ENCODE measurements at regions not wholly inside any gene's neighbourhood (a gene's known extent, or its start where the extent isn't known, plus 50 kb on each side); places are given as distances from the start of the nearest gene placed in this dataset.

DNA sequence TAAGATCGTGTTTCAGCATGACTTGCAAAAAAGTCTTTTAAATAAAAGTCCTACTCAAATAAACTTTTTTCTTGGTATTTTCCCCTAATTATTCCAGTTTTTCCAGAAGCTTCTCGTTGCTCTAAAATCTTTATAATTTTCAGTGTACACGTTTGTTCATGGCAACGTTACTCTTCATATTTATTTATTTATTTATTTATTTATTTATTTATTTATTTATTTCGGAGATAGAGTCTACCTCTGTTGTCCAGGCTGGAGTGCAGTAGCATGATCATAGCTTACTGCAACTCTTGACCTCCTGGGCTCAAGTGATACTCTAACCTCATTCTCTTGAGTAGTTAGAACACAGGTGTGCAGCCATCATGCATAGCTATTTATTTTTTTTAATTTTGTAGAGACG lies 438.3 kb upstream of the MDGA2 start:
- Mint-ChIP-seq H3K27me3 (ENCODE audit: insufficient read depth, low read depth) (peaks cover 2% of the 10 kb centered on the region), H3K27ac (no peak overlapping the region), H3K4me3 (no peak overlapping the region), H3K36me3 (no peaks in the 10 kb centered on the region), H3K9me3 (no peaks in the 10 kb centered on the region), H3K4me1 (no peaks in the 10 kb centered on the region)
- no peak overlapping the region for H3K9ac ChIP-seq
- no peaks in the 10 kb centered on the region for H3K27me3 ChIP-seq
- no peak overlapping the region for H3K4me2 ChIP-seq
- no peaks in the 10 kb centered on the region for H3F3A ChIP-seq (ENCODE audit: low read depth)
- no peak overlapping the region for H3K27ac ChIP-seq
- no peak overlapping the region for H3K4me3 ChIP-seq
- H3K4me1 ChIP-seq, result no peaks in the 10 kb centered on the region
- DNase-seq (ENCODE audit: low spot score), result no peak
- no peaks in the 10 kb centered on the region for H4K20me1 ChIP-seq (ENCODE audit: low read depth)
- H2AFZ ChIP-seq (replicated peaks), result no peak overlapping the region
- no peaks in the 10 kb centered on the region for H3K36me3 ChIP-seq
- no peaks in the 10 kb centered on the region for H3K79me2 ChIP-seq (ENCODE audit: low read depth)
- H3K9me3 ChIP-seq (ENCODE audit: low read depth), result no peaks in the 10 kb centered on the region
- TF ChIP-seq EZH2 (IDR thresholded peaks at IDR 0.05), result no peak
- TF ChIP-seq, protein P1, sequence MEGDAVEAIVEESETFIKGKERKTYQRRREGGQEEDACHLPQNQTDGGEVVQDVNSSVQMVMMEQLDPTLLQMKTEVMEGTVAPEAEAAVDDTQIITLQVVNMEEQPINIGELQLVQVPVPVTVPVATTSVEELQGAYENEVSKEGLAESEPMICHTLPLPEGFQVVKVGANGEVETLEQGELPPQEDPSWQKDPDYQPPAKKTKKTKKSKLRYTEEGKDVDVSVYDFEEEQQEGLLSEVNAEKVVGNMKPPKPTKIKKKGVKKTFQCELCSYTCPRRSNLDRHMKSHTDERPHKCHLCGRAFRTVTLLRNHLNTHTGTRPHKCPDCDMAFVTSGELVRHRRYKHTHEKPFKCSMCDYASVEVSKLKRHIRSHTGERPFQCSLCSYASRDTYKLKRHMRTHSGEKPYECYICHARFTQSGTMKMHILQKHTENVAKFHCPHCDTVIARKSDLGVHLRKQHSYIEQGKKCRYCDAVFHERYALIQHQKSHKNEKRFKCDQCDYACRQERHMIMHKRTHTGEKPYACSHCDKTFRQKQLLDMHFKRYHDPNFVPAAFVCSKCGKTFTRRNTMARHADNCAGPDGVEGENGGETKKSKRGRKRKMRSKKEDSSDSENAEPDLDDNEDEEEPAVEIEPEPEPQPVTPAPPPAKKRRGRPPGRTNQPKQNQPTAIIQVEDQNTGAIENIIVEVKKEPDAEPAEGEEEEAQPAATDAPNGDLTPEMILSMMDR (IDR thresholded peaks at IDR 0.05), result no peak
- TF ChIP-seq EZH2phosphoT487 (IDR thresholded peaks at IDR 0.05), result no peak

DNA sequence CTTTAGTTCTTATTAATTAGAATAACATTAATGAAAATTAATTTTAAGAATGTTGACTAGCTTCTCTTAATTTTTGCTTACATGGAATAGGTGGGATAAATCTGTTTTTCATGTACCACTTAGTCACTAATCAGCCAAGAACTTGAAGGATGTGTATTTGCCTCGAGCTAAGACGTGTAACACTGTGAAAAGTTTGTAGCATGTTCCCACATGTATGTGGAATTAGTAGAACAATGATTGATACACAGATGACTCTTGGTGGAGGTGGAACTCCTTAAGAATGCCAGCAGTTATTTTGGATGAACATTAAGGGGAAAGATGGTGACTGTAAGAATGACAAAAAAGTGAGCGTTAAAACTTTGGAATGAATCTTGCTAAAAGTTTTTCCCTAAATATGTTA lies 435.7 kb upstream of the MDGA2 start:
- Mint-ChIP-seq H3K36me3 (no peaks in the 10 kb centered on the region), H3K27me3 (ENCODE audit: insufficient read depth, low read depth) (peaks cover 2% of the 10 kb centered on the region), H3K4me1 (no peaks in the 10 kb centered on the region), H3K4me3 (no peak overlapping the region), H3K27ac (no peak overlapping the region), H3K9me3 (no peaks in the 10 kb centered on the region)
- H3K27me3 ChIP-seq, result no peaks in the 10 kb centered on the region
- H3K79me2 ChIP-seq (ENCODE audit: low read depth), result no peaks in the 10 kb centered on the region
- no peak for DNase-seq (ENCODE audit: low spot score)
- no peaks in the 10 kb centered on the region for H3K36me3 ChIP-seq
- H2AFZ ChIP-seq (replicated peaks), result no peak overlapping the region
- TF ChIP-seq, protein P1 (IDR thresholded peaks at IDR 0.05), result no peak
- TF ChIP-seq EZH2 (IDR thresholded peaks at IDR 0.05) (no peak), EZH2phosphoT487 (IDR thresholded peaks at IDR 0.05) (no peak)
- H3K4me2 ChIP-seq, result no peak overlapping the region
- H3K9ac ChIP-seq, result no peak overlapping the region
- no peaks in the 10 kb centered on the region for H4K20me1 ChIP-seq (ENCODE audit: low read depth)
- no peaks in the 10 kb centered on the region for H3K4me1 ChIP-seq
- no peak overlapping the region for H3K27ac ChIP-seq
- no peaks in the 10 kb centered on the region for H3K9me3 ChIP-seq (ENCODE audit: low read depth)
- no peak overlapping the region for H3K4me3 ChIP-seq
- no peaks in the 10 kb centered on the region for H3F3A ChIP-seq (ENCODE audit: low read depth)

DNA sequence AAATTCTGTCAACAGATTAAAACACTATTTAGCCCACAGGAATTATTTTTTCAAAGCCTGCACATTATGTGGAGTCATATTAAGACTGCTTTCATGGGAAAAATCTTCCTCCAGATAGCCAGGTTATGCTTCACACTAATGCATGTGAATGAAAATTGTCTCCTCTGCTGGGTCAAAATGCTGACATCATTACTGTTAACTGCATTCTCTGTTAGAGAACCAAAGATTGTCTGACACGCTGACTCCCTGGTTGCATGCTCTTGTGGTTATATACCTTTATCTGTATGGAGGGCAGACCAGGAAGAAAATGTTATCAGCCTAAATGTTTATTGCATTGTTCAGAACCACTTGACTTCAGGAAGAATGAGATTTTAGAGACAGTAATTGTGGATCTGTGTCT lies 432.2 kb upstream of the MDGA2 start:
- no peaks in the 10 kb centered on the region for H3K79me2 ChIP-seq (ENCODE audit: low read depth)
- H3K4me3 ChIP-seq, result no peak overlapping the region
- H3K4me1 ChIP-seq, result no peaks in the 10 kb centered on the region
- Mint-ChIP-seq H3K4me1 (no peaks in the 10 kb centered on the region), H3K27me3 (ENCODE audit: insufficient read depth, low read depth) (peaks cover 2% of the 10 kb centered on the region), H3K27ac (no peak overlapping the region), H3K9me3 (peaks cover under 1% of the 10 kb centered on the region), H3K36me3 (no peaks in the 10 kb centered on the region), H3K4me3 (no peak overlapping the region)
- no peak overlapping the region for H3K9ac ChIP-seq
- no peak overlapping the region for H3K4me2 ChIP-seq
- no peaks in the 10 kb centered on the region for H4K20me1 ChIP-seq (ENCODE audit: low read depth)
- no peaks in the 10 kb centered on the region for H3K36me3 ChIP-seq
- no peak overlapping the region for H3K27ac ChIP-seq
- no peak overlapping the region for H2AFZ ChIP-seq (replicated peaks)
- TF ChIP-seq, protein P1 (IDR thresholded peaks at IDR 0.05), result no peak
- TF ChIP-seq EZH2phosphoT487 (IDR thresholded peaks at IDR 0.05) (no peak), EZH2 (IDR thresholded peaks at IDR 0.05) (no peak)
- DNase-seq (ENCODE audit: low spot score), result no peak
- H3K27me3 ChIP-seq, result no peaks in the 10 kb centered on the region
- no peaks in the 10 kb centered on the region for H3F3A ChIP-seq (ENCODE audit: low read depth)
- H3K9me3 ChIP-seq (ENCODE audit: low read depth), result no peaks in the 10 kb centered on the region

DNA sequence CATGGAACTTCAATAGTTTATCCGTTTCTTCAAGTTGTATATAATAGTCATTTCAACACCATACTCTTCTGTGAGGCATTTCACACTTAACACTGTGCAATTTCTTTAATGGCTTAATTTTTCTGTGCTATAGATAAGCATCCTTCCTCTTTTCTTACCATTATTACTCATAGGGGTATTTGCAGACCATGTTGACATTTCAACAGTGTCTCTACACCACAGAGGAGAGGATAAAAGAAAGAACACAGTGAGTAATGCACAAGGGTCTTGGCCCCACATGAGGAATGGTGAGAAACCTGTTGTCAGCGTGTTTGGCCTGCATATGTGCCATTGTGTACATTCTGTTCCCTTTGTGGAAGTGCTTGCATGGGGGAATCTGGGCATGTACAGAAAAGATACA lies 421.5 kb upstream of the MDGA2 start:
- Mint-ChIP-seq H3K4me1 (peaks cover 10% of the 10 kb centered on the region), H3K36me3 (no peaks in the 10 kb centered on the region), H3K4me3 (no peak overlapping the region), H3K27ac (no peak overlapping the region), H3K9me3 (peaks cover 3% of the 10 kb centered on the region), H3K27me3 (ENCODE audit: insufficient read depth, low read depth) (no peaks in the 10 kb centered on the region)
- H3K4me2 ChIP-seq, result no peak overlapping the region
- H3K79me2 ChIP-seq (ENCODE audit: low read depth), result no peaks in the 10 kb centered on the region
- no peak overlapping the region for H3K27ac ChIP-seq
- no peak overlapping the region for H2AFZ ChIP-seq (replicated peaks)
- H3K9ac ChIP-seq, result no peak overlapping the region
- DNase-seq (ENCODE audit: low spot score), result no peak
- no peak for TF ChIP-seq EZH2phosphoT487 (IDR thresholded peaks at IDR 0.05)
- no peak for TF ChIP-seq EZH2 (IDR thresholded peaks at IDR 0.05)
- TF ChIP-seq, protein P1 (IDR thresholded peaks at IDR 0.05), result no peak
- no peaks in the 10 kb centered on the region for H3K36me3 ChIP-seq
- H4K20me1 ChIP-seq (ENCODE audit: low read depth), result no peaks in the 10 kb centered on the region
- H3K9me3 ChIP-seq (ENCODE audit: low read depth), result no peaks in the 10 kb centered on the region
- no peaks in the 10 kb centered on the region for H3K4me1 ChIP-seq
- H3K4me3 ChIP-seq, result no peak overlapping the region
- H3K27me3 ChIP-seq, result no peaks in the 10 kb centered on the region
- no peaks in the 10 kb centered on the region for H3F3A ChIP-seq (ENCODE audit: low read depth)

Data from neural progenitor cell (in vitro differentiated cells).